HCT116 (cell line): ENCODE measurements at regions not wholly inside any gene's neighbourhood (a gene's known extent, or its start where the extent isn't known, plus 50 kb on each side); places are given as distances from the start of the nearest gene placed in this dataset.

Experiments used
- ATAC-seq: fragments of 200-7000 bp; cut with Tn5 transposase; 2 replicates; pipeline ENCODE4 v1.9.1; 2020; ENCODE audit warnings: mild to moderate bottlenecking, moderate library complexity
- BruUV-seq: library from RNA; stranded (reverse); fragments of 400-500 nt; replicated peaks from 2 replicates; lab custom pipeline; 2021; lab: Mats Ljungman, UMichigan
- CTCF ChIA-PET: fragments of 300-600 bp; sonication (Branson Sonifier 250); formaldehyde crosslinking; loops from one replicate; lab custom pipeline; 2021; ENCODE audit warnings: antibody characterized with exemption; lab: Charles Lee
- POLR2A ChIA-PET: fragments of 300-600, 350-600 bp; sonication (Branson Sonifier 250); formaldehyde crosslinking; loops from one replicate; lab custom pipeline; 2021; ENCODE audit warnings: antibody characterized with exemption; lab: Charles Lee
- RAD21 ChIA-PET, 2 experiments: fragments of 300-600 bp; sonication (Branson Sonifier 250); formaldehyde crosslinking; loops; one replicate each; lab custom pipeline; 2023; ENCODE audit warnings: low total read pairs in 2 of 2; ENCODE audit not compliant: uncharacterized antibody in 2 of 2, unreplicated experiment in 2 of 2, low non-redundant PET in 1 of 2; lab: Charles Lee
- DNase-seq: peaks from one replicate; pipeline ENCODE4 v3.0.0-alpha.2; 2010; ENCODE audit warnings: low read depth, low spot score
- H2AFZ ChIP-seq: fragments of 200-600 bp; shearing (Covaris generic), sonication (generic); 2 replicates; pipeline ENCODE4 v1.6.1; 2017; ENCODE audit warnings: low read depth, mixed run types, mixed read lengths, antibody characterized with exemption, low read length; ENCODE audit not compliant: poor library complexity, severe bottlenecking
- H3K27ac ChIP-seq: 2 replicates; pipeline ENCODE4 v1.5.1; 2012; ENCODE audit warnings: low read depth, low read length
- H3K27me3 ChIP-seq: fragments of 200-600 bp; sonication (generic); 2 replicates; pipeline ENCODE4 v1.6.1; 2016; ENCODE audit warnings: mixed run types, low read length, mixed read lengths; ENCODE audit not compliant: insufficient read depth
- H3K36me3 ChIP-seq, 2 experiments: fragments of 200-500 bp in 1 of 2; fragments of 200-600 bp in 1 of 2; sonication (Bioruptor generic) in 1 of 2; sonication (generic) in 1 of 2; 2 replicates each; pipeline versions ENCODE4 v1.5.1 to v1.6.1; 2014 to 2016; ENCODE audit warnings: low read length in 2 of 2, inconsistent platforms in 1 of 2, mixed read lengths in 1 of 2, mixed run types in 1 of 2; ENCODE audit not compliant: insufficient read depth in 2 of 2, control insufficient read depth in 1 of 2
- H3K4me1 ChIP-seq, 2 experiments: fragments of 200-600 bp in 1 of 2; sonication (generic) in 1 of 2; 2 replicates each; pipeline versions ENCODE4 v1.5.1 to v1.6.1; 2012 to 2017; ENCODE audit warnings: low read length in 2 of 2, inconsistent platforms in 1 of 2, mild to moderate bottlenecking in 1 of 2, mixed read lengths in 1 of 2, mixed run types in 1 of 2, moderate library complexity in 1 of 2; ENCODE audit not compliant: insufficient read depth in 2 of 2, control insufficient read depth in 1 of 2
- H3K4me2 ChIP-seq: fragments of 200-600 bp; sonication (generic); 2 replicates; pipeline ENCODE4 v1.6.1; 2017; ENCODE audit warnings: mixed run types, low read length, mixed read lengths
- H3K4me3 ChIP-seq, 2 experiments: fragments of 200-600 bp in 1 of 2; sonication (generic) in 1 of 2; replicated peaks in 1 of 2; 2 replicates each; pipeline ENCODE4 v1.5.1; 2011 to 2016; ENCODE audit warnings: low read length in 2 of 2, control low read depth in 1 of 2, low read depth in 1 of 2, mild to moderate bottlenecking in 1 of 2, mixed read lengths in 1 of 2, mixed run types in 1 of 2
- H3K79me2 ChIP-seq: fragments of 200-600 bp; sonication (generic); 2 replicates; pipeline ENCODE4 v1.6.1; 2017; ENCODE audit warnings: mild to moderate bottlenecking, mixed run types, low read length, moderate library complexity, mixed read lengths; ENCODE audit not compliant: insufficient read depth
- H3K9ac ChIP-seq: fragments of 200-600 bp; sonication (generic); 2 replicates; pipeline ENCODE4 v1.6.1; 2016; ENCODE audit warnings: low read length, mixed read lengths
- H3K9me2 ChIP-seq: fragments of 200-600 bp; sonication (generic), shearing (Covaris generic); 2 replicates; pipeline ENCODE4 v1.6.1; 2017; ENCODE audit warnings: mixed run types, mild to moderate bottlenecking, moderate library complexity; ENCODE audit not compliant: insufficient read depth
- H3K9me3 ChIP-seq, 2 experiments: fragments of 200-500 bp in 1 of 2; fragments of 200-600 bp in 1 of 2; sonication (Bioruptor generic) in 1 of 2; sonication (generic) in 1 of 2; 2 replicates each; pipeline ENCODE4 v1.6.1; 2014 to 2017; ENCODE audit warnings: low read length in 2 of 2, mixed read lengths in 2 of 2, inconsistent platforms in 1 of 2, low read depth in 1 of 2, mild to moderate bottlenecking in 1 of 2, mixed run types in 1 of 2, moderate library complexity in 1 of 2; ENCODE audit not compliant: control insufficient read depth in 1 of 2, insufficient read depth in 1 of 2
- H4K20me1 ChIP-seq: fragments of 200-600 bp; sonication (generic), shearing (Covaris generic); 2 replicates; pipeline ENCODE4 v1.6.1; 2017; ENCODE audit warnings: mixed run types, mild to moderate bottlenecking, moderate library complexity; ENCODE audit not compliant: insufficient read depth
- CBX3 ChIP-seq: IDR thresholded peaks from 2 replicates; pipeline ENCODE4 v1.6.1; 2012; ENCODE audit warnings: low read depth
- CTCF ChIP-seq, 3 experiments: fragments of 200-600 bp in 1 of 3; sonication (generic) in 1 of 3; IDR thresholded peaks in 2 of 3; conservative IDR thresholded peaks in 1 of 3; 2 replicates each; pipeline ENCODE4 v1.5.1; 2012 to 2017; ENCODE audit warnings: low read depth in 2 of 3, low read length in 2 of 3, antibody characterized with exemption in 1 of 3, borderline replicate concordance in 1 of 3, control low read depth in 1 of 3, mild to moderate bottlenecking in 1 of 3, mixed read lengths in 1 of 3, mixed run types in 1 of 3, moderate library complexity in 1 of 3; ENCODE audit not compliant: insufficient read depth in 1 of 3
- EGR1 ChIP-seq: IDR thresholded peaks from 2 replicates; pipeline ENCODE4 v1.6.1; 2012; ENCODE audit warnings: low read depth
- ELF1 ChIP-seq: IDR thresholded peaks from 2 replicates; pipeline ENCODE4 v1.6.1; 2012; ENCODE audit warnings: low read depth, borderline replicate concordance
- POLR2AphosphoS5 ChIP-seq: IDR thresholded peaks from 2 replicates; pipeline ENCODE4 v1.6.1; 2011; ENCODE audit warnings: mild to moderate bottlenecking, low read depth, low read length, moderate library complexity
- SIN3A ChIP-seq: IDR thresholded peaks from 2 replicates; pipeline ENCODE4 v1.6.1; 2012; ENCODE audit warnings: low read depth
- ZFX ChIP-seq: fragments of 450-650 bp; IDR thresholded peaks from 2 replicates; pipeline ENCODE4 v1.6.1; 2017
- ZNF274 ChIP-seq: fragments of 200-500 bp; sonication (Bioruptor generic); IDR thresholded peaks from 2 replicates; pipeline ENCODE4 v1.6.1; 2014; ENCODE audit warnings: mild to moderate bottlenecking, low read depth, low read length, inconsistent platforms
- intact Hi-C: fragments of 100-400 bp; cut with micrococcal nuclease; formaldehyde crosslinking; loops from 2 replicates; pipeline ENCODE4 v1.10.0; 2022
- TF ChIP-seq, protein P1 (sequence below): IDR thresholded peaks from 2 replicates; pipeline ENCODE4 v1.6.1; 2012

DNA sequence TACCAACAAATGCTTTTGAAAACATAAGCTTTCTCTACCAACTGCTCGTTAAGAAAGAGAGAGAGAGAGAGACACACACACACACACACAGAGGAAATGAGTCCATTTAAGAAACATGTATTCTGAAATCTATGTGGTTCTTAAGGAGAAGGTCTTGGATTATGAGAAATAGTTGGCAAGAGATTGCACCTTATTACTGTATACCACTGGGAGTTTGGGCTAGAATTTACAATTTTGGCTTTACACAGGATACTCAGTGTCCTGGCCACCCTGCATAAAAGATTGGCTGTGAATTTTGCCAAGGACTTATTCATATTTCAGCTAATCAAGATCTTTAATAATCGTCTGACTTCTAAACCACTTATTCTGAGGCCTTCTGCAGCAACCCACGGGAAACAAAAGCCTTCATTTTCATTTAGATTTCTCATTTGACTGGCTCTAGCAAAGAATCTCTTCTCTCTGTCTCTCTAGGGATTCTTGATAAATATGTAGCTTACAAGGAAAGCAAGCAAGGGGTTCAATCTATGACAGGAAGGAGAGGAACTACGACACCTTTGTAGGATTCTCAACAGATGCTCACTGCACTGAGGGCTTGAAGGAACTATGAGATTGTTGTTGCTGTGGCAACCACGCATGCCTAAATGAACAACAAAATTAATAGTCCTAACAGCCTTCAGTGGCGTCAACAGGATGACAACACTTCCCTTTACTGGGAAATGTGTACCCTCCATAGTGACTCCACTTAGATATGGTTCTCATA is 75.3 kb upstream of the GNAO1 start:
- Histone ChIP-seq H3K79me2 (no peaks in the 10 kb centered on the region), H3K27ac (no peak overlapping the region), H2AFZ (no peak overlapping the region), H3K9me3 (no peaks in the 10 kb centered on the region), H3K4me1 (no peaks in the 10 kb centered on the region), H3K9ac (no peak overlapping the region), H3K27me3 (peaks cover 45% of the 10 kb centered on the region), H3K4me2 (no peak overlapping the region), H4K20me1 (no peaks in the 10 kb centered on the region), H3K4me3 (no peak overlapping the region), H3K36me3 (no peaks in the 10 kb centered on the region), H3K9me2 (no peaks in the 10 kb centered on the region)
- ChIA-PET CTCF (no interaction called here), RAD21 (no interaction called here), POLR2A (no interaction called here)
- TF ChIP-seq SIN3A (no peak), ZNF274 (no peak), CBX3 (no peak), POLR2AphosphoS5 (no peak), ELF1 (no peak), CTCF (IDR thresholded peaks at IDR 0.05 in 2 of 3, conservative IDR thresholded peaks at IDR 0.05 in 1 of 3; ENCODE audit: borderline replicate concordance in 1 of 3, insufficient read depth in 1 of 3, low read depth in 2 of 3, low read length in 2 of 3) (no peak), ZFX (no peak), EGR1 (no peak)
- TF ChIP-seq, protein P1, sequence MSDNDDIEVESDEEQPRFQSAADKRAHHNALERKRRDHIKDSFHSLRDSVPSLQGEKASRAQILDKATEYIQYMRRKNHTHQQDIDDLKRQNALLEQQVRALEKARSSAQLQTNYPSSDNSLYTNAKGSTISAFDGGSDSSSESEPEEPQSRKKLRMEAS: no peak
- DNase-seq (no peak), ATAC-seq (no peak)
- intact Hi-C loops: no loop called here
- no TSS peak for BruUV-seq
